SK-N-SH (cell line): ENCODE measurements at regions not wholly inside any gene's neighbourhood (a gene's known extent, or its start where the extent isn't known, plus 50 kb on each side); places are given as distances from the start of the nearest gene placed in this dataset.

ENCODE experiments used
- CTCF ChIP-seq: fragments of 200-600 bp; sonication (generic); IDR thresholded peaks from 2 replicates; pipeline ENCODE4 v1.6.1; 2017; ENCODE audit warnings: antibody characterized with exemption, mild to moderate bottlenecking, moderate library complexity
- EZH2phosphoT487 ChIP-seq: fragments of 200-600 bp; sonication (generic); IDR thresholded peaks from 2 replicates; pipeline ENCODE4 v1.6.1; 2017; ENCODE audit warnings: low read depth, mixed run types, mild to moderate bottlenecking, antibody characterized with exemption, moderate library complexity, borderline replicate concordance
- GABPA ChIP-seq: IDR thresholded peaks from 2 replicates; pipeline ENCODE4 v1.4.0; 2012; ENCODE audit warnings: low read depth, mild to moderate bottlenecking
- GATA2 ChIP-seq: sonication (generic); formaldehyde crosslinking; IDR thresholded peaks from 2 replicates; pipeline ENCODE4 v1.5.0; 2020; ENCODE audit warnings: mild to moderate bottlenecking, missing genetic modification reagents
- RAD21 ChIP-seq: IDR thresholded peaks from 2 replicates; pipeline ENCODE4 v1.6.1; 2012; ENCODE audit warnings: mild to moderate bottlenecking, low read length

GRCh38 chr18:24972577-24972976 lies 379.4 kb downstream of the ZNF521 start:
- no peak for TF ChIP-seq EZH2phosphoT487
- no peak for TF ChIP-seq GATA2 (CRISPR knock-in tag)
- TF ChIP-seq GABPA: no peak
- TF ChIP-seq RAD21: no peak
- TF ChIP-seq CTCF: no peak
